ENCODE measurements at regions not wholly inside any gene's neighbourhood (a gene's known extent, or its start where the extent isn't known, plus 50 kb on each side); places are given as distances from the start of the nearest gene placed in this dataset.

DNA sequence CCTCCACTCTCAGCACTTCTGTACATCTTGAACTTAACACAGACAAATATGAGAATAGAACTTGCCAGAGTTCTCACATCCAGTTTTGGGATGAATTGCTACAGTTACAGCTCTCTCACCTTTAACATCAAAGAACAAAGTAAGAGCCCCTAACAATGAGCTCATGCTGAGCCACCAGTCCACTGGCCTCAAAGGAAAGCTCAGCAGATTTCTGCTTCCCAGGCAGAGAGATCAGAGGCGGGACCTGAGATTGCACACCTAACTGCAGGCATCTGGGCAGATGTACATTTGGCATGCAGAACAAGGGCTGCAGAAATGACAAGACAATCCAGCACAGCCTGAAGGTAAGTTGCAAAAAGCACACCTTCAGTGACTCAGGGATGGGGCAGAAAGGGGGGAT, 300.9 kb downstream of the MRPS30 start:
- H3K27me3 Mint-ChIP-seq (ENCODE audit: insufficient read depth, unreplicated experiment) = no peaks in the 10 kb centered on the region
- BruUV-seq (replicated peaks) = no TSS peak
- ChIA-PET POLR2A (no interaction called here), CTCF (no interaction called here)
- DNase-seq = no peak
- no peaks in the 10 kb centered on the region for H3K4me1 ChIP-seq
- H3K36me3 Mint-ChIP-seq (ENCODE audit: insufficient read depth, unreplicated experiment) = no peaks in the 10 kb centered on the region
- no peak overlapping the region for H3K4me3 Mint-ChIP-seq (ENCODE audit: unreplicated experiment)
- H3K4me3 ChIP-seq (ENCODE audit: low read depth, low read length) = no peak overlapping the region
- H3K27me3 ChIP-seq (replicated peaks; ENCODE audit: control insufficient read depth, insufficient read depth, low read length) = no peaks in the 10 kb centered on the region
- H3K9me3 ChIP-seq = no peaks in the 10 kb centered on the region
- no peaks in the 10 kb centered on the region for H3K4me1 Mint-ChIP-seq (ENCODE audit: low read depth, unreplicated experiment)
- no peaks in the 10 kb centered on the region for H3K36me3 ChIP-seq (ENCODE audit: control insufficient read depth, insufficient read depth, low read length)
- no peaks in the 10 kb centered on the region for H3K9me3 Mint-ChIP-seq (ENCODE audit: unreplicated experiment)
- H3K27ac Mint-ChIP-seq (ENCODE audit: unreplicated experiment) = no peak overlapping the region
- intact Hi-C loops (cut with micrococcal nuclease; ENCODE audit: unreplicated experiment) = no loop called here
- no peak for TF ChIP-seq CTCF (IDR thresholded peaks at IDR 0.05; ENCODE audit: insufficient read depth in 1 of 2, low read depth in 1 of 2, low read length in 1 of 2, severe bottlenecking in 1 of 2, unreplicated experiment in 1 of 2)

- no peaks in the 10 kb centered on the region for H3K27me3 Mint-ChIP-seq (ENCODE audit: insufficient read depth, unreplicated experiment)
- TF ChIP-seq CTCF (IDR thresholded peaks at IDR 0.05; ENCODE audit: insufficient read depth in 1 of 2, low read depth in 1 of 2, low read length in 1 of 2, severe bottlenecking in 1 of 2, unreplicated experiment in 1 of 2) = no peak
- H3K4me1 Mint-ChIP-seq (ENCODE audit: low read depth, unreplicated experiment) = no peaks in the 10 kb centered on the region
- ChIA-PET CTCF (no interaction called here), POLR2A (no interaction called here)
- Histone ChIP-seq H3K4me1 (no peaks in the 10 kb centered on the region), H3K27me3 (replicated peaks; ENCODE audit: control insufficient read depth, insufficient read depth, low read length) (no peaks in the 10 kb centered on the region), H3K4me3 (ENCODE audit: low read depth, low read length) (no peak overlapping the region), H3K9me3 (no peaks in the 10 kb centered on the region), H3K36me3 (ENCODE audit: control insufficient read depth, insufficient read depth, low read length) (no peaks in the 10 kb centered on the region)
- no peaks in the 10 kb centered on the region for H3K9me3 Mint-ChIP-seq (ENCODE audit: unreplicated experiment)
- no peak for DNase-seq
- intact Hi-C loops (cut with micrococcal nuclease; ENCODE audit: unreplicated experiment) = no loop called here
- no peaks in the 10 kb centered on the region for H3K36me3 Mint-ChIP-seq (ENCODE audit: insufficient read depth, unreplicated experiment)
- no peak overlapping the region for H3K4me3 Mint-ChIP-seq (ENCODE audit: unreplicated experiment)
- no peak overlapping the region for H3K27ac Mint-ChIP-seq (ENCODE audit: unreplicated experiment)
- BruUV-seq (replicated peaks) = no TSS peak
These were observed 301.7 kb downstream of the MRPS30 start for GRCh38 chr5:45110399-45110798.

DNA sequence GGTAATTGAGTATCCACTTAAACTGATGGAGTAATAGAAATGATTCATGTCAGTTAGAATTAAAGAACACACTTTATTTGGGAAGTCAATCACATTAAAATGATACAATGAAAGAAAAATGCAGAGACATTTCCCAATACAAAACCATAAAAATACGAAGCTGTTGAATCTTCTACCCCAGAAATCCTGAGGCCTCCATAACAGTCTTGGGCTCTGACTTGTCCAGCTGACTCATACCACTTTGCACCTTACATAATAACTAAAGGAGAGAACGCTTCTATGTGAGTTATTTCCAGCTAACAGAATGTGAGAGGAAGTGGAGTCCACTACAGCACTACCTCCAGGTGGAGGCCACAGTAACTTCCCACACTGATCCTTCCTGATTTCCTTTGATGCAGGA, 305.0 kb downstream of the MRPS30 start:
- no peak for DNase-seq
- Histone ChIP-seq H3K9me3 (no peaks in the 10 kb centered on the region; the same call in 1 of the 2 replicates), H3K27me3 (replicated peaks; ENCODE audit: control insufficient read depth, insufficient read depth, low read length) (no peaks in the 10 kb centered on the region), H3K4me3 (ENCODE audit: low read depth, low read length) (no peak overlapping the region), H3K36me3 (ENCODE audit: control insufficient read depth, insufficient read depth, low read length) (no peaks in the 10 kb centered on the region), H3K4me1 (no peaks in the 10 kb centered on the region)
- ChIA-PET CTCF (no interaction called here), POLR2A (no interaction called here)
- Mint-ChIP-seq H3K27me3 (ENCODE audit: insufficient read depth, unreplicated experiment) (no peaks in the 10 kb centered on the region), H3K9me3 (ENCODE audit: unreplicated experiment) (no peaks in the 10 kb centered on the region), H3K36me3 (ENCODE audit: insufficient read depth, unreplicated experiment) (no peaks in the 10 kb centered on the region), H3K4me3 (ENCODE audit: unreplicated experiment) (no peak overlapping the region), H3K27ac (ENCODE audit: unreplicated experiment) (no peak overlapping the region), H3K4me1 (ENCODE audit: low read depth, unreplicated experiment) (no peaks in the 10 kb centered on the region)
- TF ChIP-seq CTCF (IDR thresholded peaks at IDR 0.05; ENCODE audit: insufficient read depth in 1 of 2, low read depth in 1 of 2, low read length in 1 of 2, severe bottlenecking in 1 of 2, unreplicated experiment in 1 of 2) = no peak
- BruUV-seq (replicated peaks) = no TSS peak
- intact Hi-C loops (cut with micrococcal nuclease; ENCODE audit: unreplicated experiment) = no loop called here
